ENCODE measurements at regions not wholly inside any gene's neighbourhood (a gene's known extent, or its start where the extent isn't known, plus 50 kb on each side); places are given as distances from the start of the nearest gene placed in this dataset.

- H3K36me3 ChIP-seq (ENCODE audit: control insufficient read depth in 2 of 2, insufficient read depth in 2 of 2, low read length in 1 of 2) = no peaks in the 10 kb centered on the region
- no peaks in the 10 kb centered on the region for H4K20me1 ChIP-seq (ENCODE audit: control insufficient read depth, insufficient read depth)
- H3K79me2 ChIP-seq (ENCODE audit: control insufficient read depth, insufficient read depth, low read length) = no peaks in the 10 kb centered on the region
- TF ChIP-seq CBFB (IDR thresholded peaks at IDR 0.05; ENCODE audit: low read depth) (no peak), ZNF24 (IDR thresholded peaks at IDR 0.05) (no peak), RAD21 (IDR thresholded peaks at IDR 0.05; ENCODE audit: insufficient read depth, low read depth, low read length) (0 out of 2 replicates have a peak, but pooled peaks have one; percentile 2), SMAD5 (IDR thresholded peaks at IDR 0.05; ENCODE audit: low read depth) (no peak), ZNF207 (IDR thresholded peaks at IDR 0.05; ENCODE audit: borderline replicate concordance) (no peak), CREM (IDR thresholded peaks at IDR 0.05; ENCODE audit: low read depth) (peak; percentile 71), ZBED1 (IDR thresholded peaks at IDR 0.05; ENCODE audit: borderline replicate concordance) (no peak), BACH1 (IDR thresholded peaks at IDR 0.05; ENCODE audit: borderline replicate concordance) (no peak), RFX5 (IDR thresholded peaks at IDR 0.05; ENCODE audit: low read depth, low read length) (peak; percentile 96), PAX5 (IDR thresholded peaks at IDR 0.05; ENCODE audit: borderline replicate concordance, low read depth, low read length) (no peak), MEF2B (IDR thresholded peaks at IDR 0.05; ENCODE audit: partially characterized antibody, poor library complexity, severe bottlenecking) (peak; percentile 92), CHD1 (IDR thresholded peaks at IDR 0.05; ENCODE audit: low read depth, low read length) (no peak), LARP7 (IDR thresholded peaks at IDR 0.05) (no peak), BMI1 (IDR thresholded peaks at IDR 0.05; ENCODE audit: borderline replicate concordance) (peak; percentile 98), SIX5 (IDR thresholded peaks at IDR 0.05; ENCODE audit: low read depth, low read length, severe bottlenecking) (no peak)
- 0 out of 2 replicates have a peak overlapping the region, but pooled peaks have one; percentile 13 for H3K4me3 ChIP-seq
- no peak overlapping the region; the same call in 1 of the 2 replicates for H2AFZ ChIP-seq (ENCODE audit: control insufficient read depth, low read depth, low read length)
- in situ Hi-C loops (cut with MboI) (no loop called here), intact Hi-C loops (cut with micrococcal nuclease; ENCODE audit: unreplicated experiment) (no loop called here)
- H3K27me3 ChIP-seq (replicated peaks in 1 of 2; ENCODE audit: control insufficient read depth in 2 of 2, insufficient read depth in 2 of 2, low read length in 1 of 2) = no peaks in the 10 kb centered on the region
- WGBS (ENCODE audit: insufficient coverage, insufficient replicate concordance, low lambda C conversion rate, missing lambda C conversion rate) = 27% methylated on average over 11 of the region's 11 CpGs
- no peak overlapping the region for H3K27ac ChIP-seq (ENCODE audit: control insufficient read depth, insufficient read depth)
- RAD21 ChIA-PET (ENCODE audit: unreplicated experiment) = interaction anchor here (0.6 to 1.5 kb wide), 7 partner anchors 13 to 316 kb away, joined by 3 to 15 read pairs (median 3); no protein-coding TSS in a partner anchor
- CTCF ChIA-PET = interaction anchor here (0.7 to 1.8 kb wide), 5 partner anchors 9 to 154 kb away, joined by 3 to 4 read pairs (median 3); no protein-coding TSS in a partner anchor
- peak; percentile 47 for DNase-seq (ENCODE audit: low read depth, low spot score)
- no peak for FAIRE-seq
- BruUV-seq (replicated peaks) = no TSS peak
- ATAC-seq = peak; percentile 98
- H3K9me3 ChIP-seq (replicated peaks; ENCODE audit: control insufficient read depth, insufficient read depth, low read length) = no peaks in the 10 kb centered on the region
- POLR2A ChIA-PET = interaction anchor here (0.6 to 1.2 kb wide), 2 partner anchors 19 to 63 kb away, joined by 3 read pairs; no protein-coding TSS in a partner anchor
- peaks cover 6% of the 10 kb centered on the region for H3K4me1 ChIP-seq (ENCODE audit: control insufficient read depth, insufficient read depth, low read length)
- H3K4me2 ChIP-seq (ENCODE audit: control insufficient read depth, insufficient read depth) = peak overlapping the region; percentile 92
- SMC1A ChIA-PET (ENCODE audit: uncharacterized antibody, unreplicated experiment) = interaction anchor here (0.6 to 3.0 kb wide), 19 partner anchors 8 to 353 kb away, joined by 3 to 17 read pairs (median 4); no protein-coding TSS in a partner anchor
- H3K9ac ChIP-seq (ENCODE audit: control insufficient read depth, insufficient read depth, low read length) = no peak overlapping the region
Observed at GRCh38 chr14:89493877-89494634, 77.0 kb upstream of the FOXN3 start.

All from GM12878 (cell line).